ENCODE measurements at regions not wholly inside any gene's neighbourhood (a gene's known extent, or its start where the extent isn't known, plus 50 kb on each side); places are given as distances from the start of the nearest gene placed in this dataset.
"Not testable (repeated sequence)": the region's sequence is repeated elsewhere in the genome, so short reads cannot be mapped to it uniquely, and the experiment has no call there.

GRCh38 chr2:142811644-142812043, 65.8 kb upstream of the KYNU start:
- TF ChIP-seq POLR2A (IDR thresholded peaks at IDR 0.05) = not testable (repeated sequence)
- TF ChIP-seq, protein P1, sequence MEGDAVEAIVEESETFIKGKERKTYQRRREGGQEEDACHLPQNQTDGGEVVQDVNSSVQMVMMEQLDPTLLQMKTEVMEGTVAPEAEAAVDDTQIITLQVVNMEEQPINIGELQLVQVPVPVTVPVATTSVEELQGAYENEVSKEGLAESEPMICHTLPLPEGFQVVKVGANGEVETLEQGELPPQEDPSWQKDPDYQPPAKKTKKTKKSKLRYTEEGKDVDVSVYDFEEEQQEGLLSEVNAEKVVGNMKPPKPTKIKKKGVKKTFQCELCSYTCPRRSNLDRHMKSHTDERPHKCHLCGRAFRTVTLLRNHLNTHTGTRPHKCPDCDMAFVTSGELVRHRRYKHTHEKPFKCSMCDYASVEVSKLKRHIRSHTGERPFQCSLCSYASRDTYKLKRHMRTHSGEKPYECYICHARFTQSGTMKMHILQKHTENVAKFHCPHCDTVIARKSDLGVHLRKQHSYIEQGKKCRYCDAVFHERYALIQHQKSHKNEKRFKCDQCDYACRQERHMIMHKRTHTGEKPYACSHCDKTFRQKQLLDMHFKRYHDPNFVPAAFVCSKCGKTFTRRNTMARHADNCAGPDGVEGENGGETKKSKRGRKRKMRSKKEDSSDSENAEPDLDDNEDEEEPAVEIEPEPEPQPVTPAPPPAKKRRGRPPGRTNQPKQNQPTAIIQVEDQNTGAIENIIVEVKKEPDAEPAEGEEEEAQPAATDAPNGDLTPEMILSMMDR (IDR thresholded peaks at IDR 0.05) = not testable (repeated sequence)
